ENCODE measurements at regions not wholly inside any gene's neighbourhood (a gene's known extent, or its start where the extent isn't known, plus 50 kb on each side); places are given as distances from the start of the nearest gene placed in this dataset.

DNA sequence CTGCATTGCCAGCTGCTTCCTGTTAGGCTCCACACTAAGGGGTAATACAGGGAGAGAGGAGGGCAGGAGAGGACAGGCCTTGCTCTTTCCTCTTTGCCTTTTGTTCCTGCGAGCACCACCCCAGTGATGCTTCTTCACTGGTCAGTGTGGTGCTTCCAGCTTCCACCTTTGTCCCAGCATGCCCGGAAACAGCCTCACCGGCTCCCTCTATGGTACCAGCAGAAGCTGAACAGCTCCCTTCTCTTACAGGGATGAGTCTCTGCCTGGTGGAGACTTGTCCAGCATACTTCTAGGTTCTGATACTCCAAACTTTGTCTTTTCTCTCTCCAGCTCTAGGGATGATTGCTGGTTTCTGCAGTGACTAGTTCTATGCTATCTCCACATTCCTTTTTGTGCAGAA is 413.3 kb downstream of the TSN start:
- no peaks in the 10 kb centered on the region for H3K36me3 ChIP-seq
- H3K4me1 ChIP-seq = no peaks in the 10 kb centered on the region
- H3K4me3 ChIP-seq = no peak overlapping the region
- H3K27ac ChIP-seq = no peak overlapping the region
- no peaks in the 10 kb centered on the region for H3K27me3 ChIP-seq
- intact Hi-C loops (cut with DNase I) = no loop called here
- no peak for DNase-seq
- WGBS, 2 donors = 50 to 55% methylated on average over 3 of the region's 3 CpGs
- H3K9me3 ChIP-seq = no peaks in the 10 kb centered on the region
- no peak for TF ChIP-seq POLR2A (IDR thresholded peaks at IDR 0.05)
- TF ChIP-seq, protein P1, sequence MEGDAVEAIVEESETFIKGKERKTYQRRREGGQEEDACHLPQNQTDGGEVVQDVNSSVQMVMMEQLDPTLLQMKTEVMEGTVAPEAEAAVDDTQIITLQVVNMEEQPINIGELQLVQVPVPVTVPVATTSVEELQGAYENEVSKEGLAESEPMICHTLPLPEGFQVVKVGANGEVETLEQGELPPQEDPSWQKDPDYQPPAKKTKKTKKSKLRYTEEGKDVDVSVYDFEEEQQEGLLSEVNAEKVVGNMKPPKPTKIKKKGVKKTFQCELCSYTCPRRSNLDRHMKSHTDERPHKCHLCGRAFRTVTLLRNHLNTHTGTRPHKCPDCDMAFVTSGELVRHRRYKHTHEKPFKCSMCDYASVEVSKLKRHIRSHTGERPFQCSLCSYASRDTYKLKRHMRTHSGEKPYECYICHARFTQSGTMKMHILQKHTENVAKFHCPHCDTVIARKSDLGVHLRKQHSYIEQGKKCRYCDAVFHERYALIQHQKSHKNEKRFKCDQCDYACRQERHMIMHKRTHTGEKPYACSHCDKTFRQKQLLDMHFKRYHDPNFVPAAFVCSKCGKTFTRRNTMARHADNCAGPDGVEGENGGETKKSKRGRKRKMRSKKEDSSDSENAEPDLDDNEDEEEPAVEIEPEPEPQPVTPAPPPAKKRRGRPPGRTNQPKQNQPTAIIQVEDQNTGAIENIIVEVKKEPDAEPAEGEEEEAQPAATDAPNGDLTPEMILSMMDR (IDR thresholded peaks at IDR 0.05) = no peak

DNA sequence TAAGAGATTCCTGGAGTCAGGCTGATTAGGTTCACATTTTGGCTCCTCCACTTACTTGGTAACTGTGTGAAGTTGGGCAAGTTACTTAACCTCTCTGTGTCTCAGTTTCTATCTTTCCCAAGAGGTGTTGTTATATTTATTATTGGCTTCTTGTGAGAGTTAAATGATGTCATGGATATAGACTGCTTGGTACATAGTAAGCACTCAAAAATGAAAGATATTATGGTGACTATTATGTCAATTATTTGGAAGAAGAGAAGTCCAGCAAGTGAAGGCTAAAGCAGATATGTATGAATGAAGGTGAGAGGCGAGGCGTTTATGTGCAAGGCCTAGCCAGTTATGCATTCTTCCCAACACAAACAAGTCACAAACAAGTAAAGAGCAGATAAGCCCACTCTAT is 417.4 kb downstream of the TSN start:
- Histone ChIP-seq H3K36me3 (no peaks in the 10 kb centered on the region), H3K9me3 (no peaks in the 10 kb centered on the region), H3K27ac (no peak overlapping the region), H3K27me3 (no peaks in the 10 kb centered on the region), H3K4me1 (no peaks in the 10 kb centered on the region), H3K4me3 (no peak overlapping the region)
- intact Hi-C loops (cut with DNase I) = no loop called here
- WGBS, 2 donors = 90 to 100% methylated on average over 2 of the region's 2 CpGs
- TF ChIP-seq, protein P1 (IDR thresholded peaks at IDR 0.05) = no peak
- no peak for TF ChIP-seq POLR2A (IDR thresholded peaks at IDR 0.05)
- no peak for DNase-seq

DNA sequence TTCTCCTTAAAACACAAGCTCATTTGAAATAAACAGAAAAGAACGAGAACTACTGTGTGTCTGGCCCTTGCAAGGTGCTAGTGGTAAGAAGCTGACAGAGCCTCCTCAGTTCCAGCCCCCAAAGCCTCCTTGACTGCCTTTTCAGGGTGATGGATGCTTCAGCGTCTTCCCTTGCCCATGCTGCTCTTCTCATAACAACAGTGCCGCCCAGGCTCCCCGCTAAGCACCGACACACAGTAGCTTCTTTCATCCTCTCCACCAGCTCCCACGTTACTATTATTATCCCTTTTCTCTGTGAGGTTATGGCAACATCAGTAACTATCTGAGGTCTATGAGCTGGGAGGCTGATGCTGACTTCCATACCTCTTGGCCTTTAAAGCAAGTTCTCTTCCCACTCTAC is 418.6 kb downstream of the TSN start:
- intact Hi-C loops (cut with DNase I) = no loop called here
- H3K27ac ChIP-seq = no peak overlapping the region
- no peak for DNase-seq
- H3K36me3 ChIP-seq = no peaks in the 10 kb centered on the region
- no peaks in the 10 kb centered on the region for H3K4me1 ChIP-seq
- H3K9me3 ChIP-seq = no peaks in the 10 kb centered on the region
- TF ChIP-seq, protein P1 (IDR thresholded peaks at IDR 0.05) = no peak
- no peak for TF ChIP-seq POLR2A (IDR thresholded peaks at IDR 0.05)
- H3K4me3 ChIP-seq = no peak overlapping the region
- H3K27me3 ChIP-seq = no peaks in the 10 kb centered on the region
- 69 to 71% methylated on average over 6 of the region's 6 CpGs for WGBS, 2 donors

DNA sequence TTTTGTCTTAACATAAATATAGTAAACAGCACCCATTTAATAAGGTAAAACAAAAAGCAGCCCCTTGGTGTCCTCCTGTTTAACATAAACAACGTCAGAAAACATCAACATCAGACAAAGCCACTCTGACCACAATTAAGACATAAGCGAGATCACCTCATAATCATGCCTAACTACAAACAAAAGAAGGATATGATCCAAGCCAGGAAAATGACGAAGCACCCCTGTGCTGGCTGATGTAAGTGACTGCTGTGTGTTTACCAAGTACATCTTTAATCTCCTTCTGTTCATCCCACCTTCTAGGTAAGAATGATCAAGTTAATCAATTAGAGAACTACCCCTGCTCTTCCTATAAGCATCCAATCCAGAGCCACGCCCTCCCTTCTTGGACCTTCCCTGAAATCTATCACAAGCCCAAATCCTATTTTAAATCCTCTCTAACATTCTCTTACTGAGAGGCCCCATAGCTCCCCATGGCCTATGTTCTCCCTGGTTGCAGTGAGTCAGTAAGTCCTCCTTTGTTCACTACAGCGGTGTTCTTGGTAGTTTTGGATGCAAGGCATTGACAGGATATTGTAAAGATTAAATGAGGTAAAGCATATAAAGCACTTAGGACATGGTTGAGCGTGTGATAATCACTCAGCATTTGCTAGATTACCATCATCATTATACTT is 424.2 kb downstream of the TSN start:
- Histone ChIP-seq H3K27ac (no peak overlapping the region), H3K36me3 (no peaks in the 10 kb centered on the region), H3K9me3 (peaks cover 0 to 6% (median 0%) of the 10 kb centered on the region in 3 donors), H3K27me3 (no peaks in the 10 kb centered on the region), H3K4me1 (no peaks in the 10 kb centered on the region), H3K4me3 (no peak overlapping the region)
- no peak for DNase-seq
- intact Hi-C loops (cut with DNase I) = no loop called here
- TF ChIP-seq POLR2A (IDR thresholded peaks at IDR 0.05) = no peak
- TF ChIP-seq, protein P1 (IDR thresholded peaks at IDR 0.05) = no peak
- 52 to 53% methylated on average over 6 of the region's 6 CpGs for WGBS, 2 donors

DNA sequence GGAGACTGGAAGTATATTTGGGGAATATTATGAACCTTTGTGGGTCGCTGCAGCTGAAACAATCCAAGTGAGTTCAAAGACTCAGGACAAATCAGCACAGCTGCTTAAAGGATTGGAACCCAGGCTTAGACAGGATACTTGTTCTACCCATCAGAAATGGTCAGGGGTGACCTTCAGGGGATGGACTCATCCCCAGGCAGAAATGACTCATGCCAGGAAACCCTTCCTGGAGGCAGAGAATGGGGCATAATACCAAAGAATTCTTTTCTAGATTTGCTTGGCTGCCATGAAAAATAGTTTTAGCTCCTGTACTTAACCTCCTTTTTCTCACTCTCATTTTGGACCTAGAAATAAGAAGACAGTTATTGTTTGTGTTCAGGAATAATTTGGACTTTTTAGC is 425.5 kb downstream of the TSN start:
- Histone ChIP-seq H3K27me3 (no peaks in the 10 kb centered on the region), H3K4me3 (no peak overlapping the region), H3K27ac (no peak overlapping the region), H3K4me1 (no peaks in the 10 kb centered on the region), H3K36me3 (no peaks in the 10 kb centered on the region), H3K9me3 (peaks cover 0 to 6% (median 0%) of the 10 kb centered on the region in 3 donors)
- 50 to 71% methylated on average over 1 of the region's 1 CpG for WGBS, 2 donors
- DNase-seq = no peak
- TF ChIP-seq POLR2A (IDR thresholded peaks at IDR 0.05) = no peak
- TF ChIP-seq, protein P1 (IDR thresholded peaks at IDR 0.05) = no peak
- intact Hi-C loops (cut with DNase I) = no loop called here

Data from esophagus squamous epithelium (tissue), 5 donors.